ENCODE measurements at regions not wholly inside any gene's neighbourhood (a gene's known extent, or its start where the extent isn't known, plus 50 kb on each side); places are given as distances from the start of the nearest gene placed in this dataset.

DNA sequence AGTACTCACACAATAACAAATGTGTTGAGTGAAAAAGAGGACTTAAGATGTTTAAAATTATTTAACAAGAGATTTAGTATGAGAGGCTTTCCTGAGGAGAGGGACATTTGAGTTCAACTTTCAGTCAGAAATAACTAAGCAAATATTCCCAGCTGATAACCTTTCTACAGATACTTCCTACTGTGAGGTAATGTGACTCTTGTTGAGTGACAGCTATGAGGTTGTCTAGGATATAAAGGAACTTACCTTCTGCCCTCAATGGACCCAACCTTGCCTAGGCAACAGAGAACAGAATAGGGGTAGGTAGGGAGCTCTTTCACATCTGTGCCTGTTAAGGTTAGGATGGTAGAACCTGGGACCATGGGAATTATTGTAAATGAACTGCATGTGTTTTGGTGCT is 54.7 kb downstream of the GLUD2 start:
- Mint-ChIP-seq H3K4me1 (ENCODE audit: low read depth) (no peaks in the 10 kb centered on the region), H3K36me3 (ENCODE audit: low read depth) (no peaks in the 10 kb centered on the region), H3K9me3 (no peaks in the 10 kb centered on the region), H3K4me3 (no peak overlapping the region), H3K27ac (no peak overlapping the region), H3K27me3 (peaks cover 2% of the 10 kb centered on the region)
- CTCF ChIA-PET: no interaction called here
- DNase-seq (no peak), ATAC-seq (no peak)
- TF ChIP-seq, protein P1, sequence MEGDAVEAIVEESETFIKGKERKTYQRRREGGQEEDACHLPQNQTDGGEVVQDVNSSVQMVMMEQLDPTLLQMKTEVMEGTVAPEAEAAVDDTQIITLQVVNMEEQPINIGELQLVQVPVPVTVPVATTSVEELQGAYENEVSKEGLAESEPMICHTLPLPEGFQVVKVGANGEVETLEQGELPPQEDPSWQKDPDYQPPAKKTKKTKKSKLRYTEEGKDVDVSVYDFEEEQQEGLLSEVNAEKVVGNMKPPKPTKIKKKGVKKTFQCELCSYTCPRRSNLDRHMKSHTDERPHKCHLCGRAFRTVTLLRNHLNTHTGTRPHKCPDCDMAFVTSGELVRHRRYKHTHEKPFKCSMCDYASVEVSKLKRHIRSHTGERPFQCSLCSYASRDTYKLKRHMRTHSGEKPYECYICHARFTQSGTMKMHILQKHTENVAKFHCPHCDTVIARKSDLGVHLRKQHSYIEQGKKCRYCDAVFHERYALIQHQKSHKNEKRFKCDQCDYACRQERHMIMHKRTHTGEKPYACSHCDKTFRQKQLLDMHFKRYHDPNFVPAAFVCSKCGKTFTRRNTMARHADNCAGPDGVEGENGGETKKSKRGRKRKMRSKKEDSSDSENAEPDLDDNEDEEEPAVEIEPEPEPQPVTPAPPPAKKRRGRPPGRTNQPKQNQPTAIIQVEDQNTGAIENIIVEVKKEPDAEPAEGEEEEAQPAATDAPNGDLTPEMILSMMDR (IDR thresholded peaks at IDR 0.05): no peak
- POLR2A ChIA-PET: no interaction called here
- intact Hi-C loops (cut with micrococcal nuclease): no loop called here

DNA sequence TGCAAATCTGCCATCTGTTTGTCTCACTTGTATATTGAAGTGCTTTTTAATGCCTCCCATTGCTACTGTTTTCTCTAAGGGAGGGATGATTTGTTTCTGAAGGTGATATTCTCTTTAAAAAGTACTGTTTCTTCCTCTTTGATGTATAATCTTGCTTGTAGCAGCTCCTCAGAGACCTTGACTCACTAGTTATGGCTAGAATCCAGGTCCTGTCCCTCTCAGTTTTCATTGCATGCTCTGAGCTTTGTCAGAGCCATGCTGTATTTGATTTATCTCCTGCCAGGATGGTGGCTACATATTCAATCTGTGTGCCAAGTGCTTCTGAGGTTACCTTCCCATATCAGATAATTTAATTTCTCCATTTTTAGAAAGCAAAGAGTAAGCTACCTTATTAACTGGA is 56.0 kb downstream of the GLUD2 start:
- TF ChIP-seq, protein P1 (IDR thresholded peaks at IDR 0.05): no peak
- POLR2A ChIA-PET: no interaction called here
- H3K4me1 Mint-ChIP-seq (ENCODE audit: low read depth): no peaks in the 10 kb centered on the region
- CTCF ChIA-PET: no interaction called here
- H3K27me3 Mint-ChIP-seq: no peaks in the 10 kb centered on the region
- H3K36me3 Mint-ChIP-seq (ENCODE audit: low read depth): no peaks in the 10 kb centered on the region
- no peaks in the 10 kb centered on the region for H3K9me3 Mint-ChIP-seq
- DNase-seq (no peak), ATAC-seq (no peak)
- H3K27ac Mint-ChIP-seq: no peak overlapping the region
- H3K4me3 Mint-ChIP-seq: no peak overlapping the region
- intact Hi-C loops (cut with micrococcal nuclease): no loop called here

DNA sequence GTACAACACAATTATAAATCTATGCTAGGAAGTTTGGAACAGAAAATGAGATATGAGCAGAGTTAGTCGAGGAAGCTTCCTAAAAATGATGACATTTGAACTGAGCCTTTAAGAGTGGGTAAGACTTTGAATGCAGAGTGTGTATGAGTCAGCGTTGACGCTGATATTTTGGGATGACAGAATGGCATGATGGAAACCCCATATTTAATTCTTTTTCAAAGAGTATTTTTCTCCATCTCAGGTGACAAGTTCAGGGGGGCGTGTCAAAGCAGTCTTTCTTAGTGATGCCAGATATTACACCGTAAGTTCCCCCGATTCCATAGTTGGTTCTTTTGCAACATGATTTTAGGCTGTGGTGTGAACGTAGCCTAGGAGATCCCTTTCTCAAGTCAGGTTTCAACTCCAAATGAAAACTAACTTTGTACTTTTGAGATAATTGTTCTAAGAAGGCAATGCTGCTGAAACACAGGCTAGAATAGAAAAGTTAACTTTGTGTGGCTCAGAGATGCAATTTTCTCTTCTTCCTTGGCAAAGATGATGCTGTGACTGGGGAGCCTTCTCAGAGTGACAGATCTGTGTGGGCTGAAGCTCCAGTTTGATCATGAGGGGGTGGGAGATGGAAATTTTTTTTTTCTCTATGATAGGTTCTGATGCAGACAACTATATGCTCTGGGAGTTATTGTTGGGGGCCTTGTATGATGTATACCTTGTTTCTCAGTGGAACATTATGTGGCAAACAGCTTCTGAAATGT is 59.2 kb downstream of the GLUD2 start:
- ChIA-PET POLR2A (no interaction called here), CTCF (no interaction called here)
- ATAC-seq: no peak
- Mint-ChIP-seq H3K4me3 (no peak overlapping the region), H3K9me3 (no peaks in the 10 kb centered on the region), H3K4me1 (ENCODE audit: low read depth) (no peaks in the 10 kb centered on the region), H3K36me3 (ENCODE audit: low read depth) (no peaks in the 10 kb centered on the region), H3K27me3 (no peaks in the 10 kb centered on the region), H3K27ac (no peak overlapping the region)
- DNase-seq: no peak
- TF ChIP-seq, protein P1 (IDR thresholded peaks at IDR 0.05): no peak
- intact Hi-C loops (cut with micrococcal nuclease): no loop called here

DNA sequence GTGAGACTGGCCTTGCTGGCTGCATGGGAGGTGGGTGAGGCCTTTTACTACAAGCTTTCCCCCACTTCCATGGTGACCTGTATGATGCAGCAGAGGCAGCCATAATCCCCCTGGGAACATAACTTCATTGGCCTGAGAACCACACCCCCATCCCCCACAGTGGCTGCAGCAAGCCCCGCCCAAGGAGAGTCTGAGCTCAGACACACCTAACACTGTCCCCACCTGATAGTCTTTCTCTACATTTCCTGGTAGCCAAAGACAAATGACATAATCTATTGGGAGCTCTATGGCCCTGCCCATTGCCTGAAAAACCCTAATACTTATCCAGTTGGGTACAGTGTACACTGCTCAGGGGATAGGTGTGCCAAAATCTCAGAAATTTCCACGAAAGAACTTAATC is 62.6 kb downstream of the GLUD2 start:
- CTCF ChIA-PET: no interaction called here
- Mint-ChIP-seq H3K36me3 (ENCODE audit: low read depth) (no peaks in the 10 kb centered on the region), H3K4me3 (no peak overlapping the region), H3K27ac (no peak overlapping the region), H3K4me1 (ENCODE audit: low read depth) (no peaks in the 10 kb centered on the region), H3K9me3 (no peaks in the 10 kb centered on the region), H3K27me3 (no peaks in the 10 kb centered on the region)
- TF ChIP-seq, protein P1 (IDR thresholded peaks at IDR 0.05): no peak
- no peak for DNase-seq
- ATAC-seq: no peak
- intact Hi-C loops (cut with micrococcal nuclease): no loop called here
- POLR2A ChIA-PET: no interaction called here

DNA sequence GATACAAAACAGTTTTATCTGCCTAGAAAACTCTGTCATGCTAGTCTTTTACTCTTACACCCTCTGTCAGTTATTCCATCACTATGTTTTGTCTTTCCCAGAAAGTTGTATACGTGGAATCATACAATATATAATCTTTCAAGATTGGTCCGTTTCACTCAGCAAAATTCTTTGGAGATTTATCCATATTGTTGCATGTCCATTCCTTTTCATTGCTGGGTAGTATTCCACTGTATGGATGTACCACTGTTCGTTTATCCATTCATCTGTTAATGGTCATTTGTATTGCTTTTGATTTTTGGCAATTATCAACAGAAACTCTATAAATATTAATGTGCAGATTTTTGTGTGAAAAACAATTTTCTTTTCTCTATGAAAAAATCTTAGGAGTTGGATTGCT is 63.1 kb downstream of the GLUD2 start:
- TF ChIP-seq, protein P1 (IDR thresholded peaks at IDR 0.05): no peak
- CTCF ChIA-PET: no interaction called here
- Mint-ChIP-seq H3K4me1 (ENCODE audit: low read depth) (no peaks in the 10 kb centered on the region), H3K27me3 (no peaks in the 10 kb centered on the region), H3K9me3 (no peaks in the 10 kb centered on the region), H3K36me3 (ENCODE audit: low read depth) (no peaks in the 10 kb centered on the region), H3K4me3 (no peak overlapping the region), H3K27ac (no peak overlapping the region)
- intact Hi-C loops (cut with micrococcal nuclease): no loop called here
- POLR2A ChIA-PET: no interaction called here
- ATAC-seq (no peak), DNase-seq (no peak)

Measured in activated CD8-positive, alpha-beta T cell treated with anti-CD3 and anti-CD28 coated beads for 36 hours (primary cell).